ENCODE measurements at regions not wholly inside any gene's neighbourhood (a gene's known extent, or its start where the extent isn't known, plus 50 kb on each side); places are given as distances from the start of the nearest gene placed in this dataset.

- Mint-ChIP-seq H3K36me3 (ENCODE audit: insufficient read depth in 1 of 3, low read depth in 3 of 3) (no peaks in the 10 kb centered on the region), H3K4me3 (no peak overlapping the region), H3K9me3 (no peaks in the 10 kb centered on the region)
These were observed 424.9 kb upstream of the ZNF385D start for GRCh38 chr3:22175947-22176346.

More at GRCh38 chr3:22175947-22176346, 424.9 kb upstream of the ZNF385D start:
- no peak overlapping the region for H2AK5ac ChIP-seq (ENCODE audit: insufficient read length, low read length)
- H4K5ac ChIP-seq (ENCODE audit: insufficient read length, low read depth, low read length) = no peak overlapping the region
- no peak overlapping the region for H3K4me2 ChIP-seq (ENCODE audit: insufficient read depth, insufficient read length, low read length)
- no peak overlapping the region for H2BK120ac ChIP-seq (ENCODE audit: low read depth, low read length, poor library complexity, severe bottlenecking)
- H4K20me1 ChIP-seq (ENCODE audit: control insufficient read depth, insufficient read depth, insufficient read length) = no peaks in the 10 kb centered on the region
- H3K27ac ChIP-seq (ENCODE audit: insufficient read length, low read depth, low read length) = no peak overlapping the region
- no peaks in the 10 kb centered on the region for H3K79me2 ChIP-seq (ENCODE audit: insufficient read depth, low read length)
- no peaks in the 10 kb centered on the region for H3K9me3 ChIP-seq (ENCODE audit: control insufficient read depth, low read depth, low read length)
- H2AFZ ChIP-seq (ENCODE audit: low read length) = no peak overlapping the region
- H3K9ac ChIP-seq (ENCODE audit: extremely low read depth, insufficient read length, low read length) = no peak overlapping the region
- no peak overlapping the region for H3T11ph ChIP-seq (ENCODE audit: low read length)
- no peak overlapping the region for H3K4ac ChIP-seq (ENCODE audit: low read depth, low read length)
- H4K91ac ChIP-seq (ENCODE audit: insufficient read length, low read depth, low read length) = no peak overlapping the region
- 0 out of 3 replicates have a peak, but pooled peaks have one; percentile 12 for TF ChIP-seq CTCF (conservative IDR thresholded peaks at IDR 0.05)
- no peak overlapping the region for H2BK5ac ChIP-seq (ENCODE audit: insufficient read length, low read length)
- H3K27me3 Mint-ChIP-seq (ENCODE audit: low read depth) = no peaks in the 10 kb centered on the region
- H3K23ac ChIP-seq (ENCODE audit: insufficient read length, low read depth, low read length) = no peak overlapping the region
- no peaks in the 10 kb centered on the region for H3K27me3 ChIP-seq (ENCODE audit: insufficient read depth, low read length)
- no peaks in the 10 kb centered on the region for H3K4me1 Mint-ChIP-seq
- H3K4me1 ChIP-seq (ENCODE audit: insufficient read depth, low read length) = no peaks in the 10 kb centered on the region
- WGBS (ENCODE audit: extremely low coverage, insufficient read length, low lambda C conversion rate) = no CpG with 5 or more reads among the region's 1 CpG
- H2BK12ac ChIP-seq (ENCODE audit: insufficient read length, low read depth, low read length) = no peak overlapping the region
- H2BK15ac ChIP-seq (ENCODE audit: low read depth, low read length) = no peak overlapping the region
- H3K56ac ChIP-seq (ENCODE audit: insufficient read length, low read depth, low read length) = no peak overlapping the region
- no peak for DNase-seq
- H3K79me1 ChIP-seq (ENCODE audit: insufficient read depth, low read depth, low read length, poor library complexity, severe bottlenecking) = no peaks in the 10 kb centered on the region
- no peaks in the 10 kb centered on the region for H3K23me2 ChIP-seq (ENCODE audit: insufficient read length, low read depth, low read length, poor library complexity, severe bottlenecking)
- H3K27ac Mint-ChIP-seq = no peak overlapping the region
- no peak overlapping the region for H2BK20ac ChIP-seq (ENCODE audit: low read depth, low read length, poor library complexity, severe bottlenecking)
- no peak overlapping the region for H3K18ac ChIP-seq (ENCODE audit: insufficient read length, low read depth, low read length)
- H4K8ac ChIP-seq (replicated peaks; ENCODE audit: insufficient read length, low read depth, low read length) = no peak overlapping the region
- no peak overlapping the region for H3K14ac ChIP-seq (ENCODE audit: insufficient read depth, low read length)
